ENCODE measurements at regions not wholly inside any gene's neighbourhood (a gene's known extent, or its start where the extent isn't known, plus 50 kb on each side); places are given as distances from the start of the nearest gene placed in this dataset.
"Not testable (repeated sequence)": the region's sequence is repeated elsewhere in the genome, so short reads cannot be mapped to it uniquely, and the experiment has no call there.

- DNase-seq = no peak
Measured at GRCh38 chr4:92241094-92241493, 62.7 kb upstream of the GRID2 start.

- DNase-seq = no peak
Measured at GRCh38 chr4:92246384-92246783, 57.4 kb upstream of the GRID2 start.

- DNase-seq = no peak
Measured at GRCh38 chr4:92249541-92249940, 54.2 kb upstream of the GRID2 start.

GRCh38 chr4:92251711-92252110 lies 52.1 kb upstream of the GRID2 start:
- DNase-seq = no peak

- not testable (repeated sequence) for DNase-seq
Measured at GRCh38 chr4:92252358-92252757, 51.4 kb upstream of the GRID2 start.

GRCh38 chr4:92252846-92253245 lies 50.9 kb upstream of the GRID2 start:
- no peak for DNase-seq

GRCh38 chr4:92253550-92253949 lies 50.2 kb upstream of the GRID2 start:
- no peak for DNase-seq
